Keratinocyte (primary cell): ENCODE measurements at regions not wholly inside any gene's neighbourhood (a gene's known extent, or its start where the extent isn't known, plus 50 kb on each side); places are given as distances from the start of the nearest gene placed in this dataset.

Experiments
- CTCF ChIP-seq, 3 experiments: IDR thresholded peaks in 1 of 3; conservative IDR thresholded peaks in 1 of 3; optimal IDR thresholded peaks in 1 of 3; 2 replicates in 2 of 3; 3 replicates in 1 of 3; pipeline versions ENCODE3 to v1.5.1; 2011; ENCODE audit warnings: low read length in 3 of 3, mild to moderate bottlenecking in 3 of 3, moderate library complexity in 2 of 3, control low read depth in 1 of 3, inconsistent platforms in 1 of 3; ENCODE audit not compliant: insufficient read depth in 2 of 3; ENCODE audit errors: extremely low read depth in 1 of 3
- EZH2 ChIP-seq: IDR thresholded peaks from one replicate; pipeline ENCODE4 v1.6.1; 2012; ENCODE audit warnings: inconsistent platforms, mild to moderate bottlenecking, low read length, moderate library complexity

GRCh38 chr2:144151405-144151804, 368.5 kb downstream of the ZEB2 start:
- TF ChIP-seq CTCF (optimal IDR thresholded peaks at IDR 0.05 in 1 of 3, IDR thresholded peaks at IDR 0.05 in 1 of 3, conservative IDR thresholded peaks at IDR 0.05 in 1 of 3; ENCODE audit: extremely low read depth in 1 of 3, insufficient read depth in 2 of 3, low read length in 3 of 3) (no peak), EZH2 (no peak)
